Fibroblast of lung (primary cell): ENCODE measurements at regions not wholly inside any gene's neighbourhood (a gene's known extent, or its start where the extent isn't known, plus 50 kb on each side); places are given as distances from the start of the nearest gene placed in this dataset.

Experiments used
- DNase-seq, 2 donors: peaks; one replicate each; pipeline versions ENCODE4 v3.0.0 to v3.0.0-alpha.2; 2010; ENCODE audit warnings: low read depth in 2 of 2
- H2AFZ ChIP-seq: 2 replicates; pipeline ENCODE4 v1.5.1; 2012; ENCODE audit warnings: low read length, control low read depth, inconsistent platforms
- H3K27ac ChIP-seq: 2 replicates; pipeline ENCODE4 v1.5.1; 2011; ENCODE audit warnings: low read length, control low read depth; ENCODE audit not compliant: insufficient read depth
- H3K27me3 ChIP-seq: 2 replicates; pipeline ENCODE4 v1.5.1; 2011; ENCODE audit warnings: mild to moderate bottlenecking, low read length; ENCODE audit not compliant: control insufficient read depth, insufficient read depth
- H3K36me3 ChIP-seq: 2 replicates; pipeline ENCODE4 v1.5.1; 2011; ENCODE audit warnings: low read length; ENCODE audit not compliant: control insufficient read depth, insufficient read depth
- H3K4me1 ChIP-seq: 2 replicates; pipeline ENCODE4 v1.5.1; 2011; ENCODE audit warnings: low read length; ENCODE audit not compliant: control insufficient read depth, insufficient read depth; ENCODE audit errors: extremely low read depth
- H3K4me2 ChIP-seq: 2 replicates; pipeline ENCODE4 v1.5.1; 2011; ENCODE audit warnings: low read length, control low read depth; ENCODE audit not compliant: insufficient read depth; ENCODE audit errors: extremely low read depth
- H3K4me3 ChIP-seq, 4 experiments: fragments of 200-600 bp in 1 of 4; sonication (generic) in 1 of 4; replicated peaks in 1 of 4; 2 replicates each; pipeline ENCODE4 v1.5.1; 2011 to 2016; ENCODE audit warnings: low read length in 4 of 4, low read depth in 3 of 4, mild to moderate bottlenecking in 3 of 4, control low read depth in 2 of 4, inconsistent platforms in 1 of 4, mixed read lengths in 1 of 4; ENCODE audit not compliant: insufficient read depth in 1 of 4; ENCODE audit errors: control extremely low read depth in 1 of 4
- H3K79me2 ChIP-seq: 2 replicates; pipeline ENCODE4 v1.5.1; 2012; ENCODE audit warnings: mild to moderate bottlenecking, low read length, inconsistent platforms; ENCODE audit not compliant: control insufficient read depth, insufficient read depth
- H3K9ac ChIP-seq: 2 replicates; pipeline ENCODE4 v1.5.1; 2011; ENCODE audit warnings: mild to moderate bottlenecking, low read length, control low read depth; ENCODE audit not compliant: insufficient read depth
- H3K9me3 ChIP-seq: 2 replicates; pipeline ENCODE4 v1.5.1; 2012; ENCODE audit warnings: low read depth, low read length; ENCODE audit not compliant: control insufficient read depth, insufficient read depth
- H4K20me1 ChIP-seq: 2 replicates; pipeline ENCODE4 v1.5.1; 2011; ENCODE audit warnings: low read length; ENCODE audit not compliant: control insufficient read depth, insufficient read depth; ENCODE audit errors: extremely low read depth
- EZH2 ChIP-seq: IDR thresholded peaks from 2 replicates; pipeline ENCODE4 v1.5.1; 2012; ENCODE audit warnings: low read length, control low read depth, mild to moderate bottlenecking; ENCODE audit errors: missing control alignments
- TF ChIP-seq, protein P1 (sequence below), 2 donors: IDR thresholded peaks in 1 of 2; conservative IDR thresholded peaks in 1 of 2; 1 replicate in 1 of 2; 2 replicates in 1 of 2; pipeline ENCODE4 v1.5.1; 2011 to 2012; ENCODE audit warnings: low read length in 2 of 2, control low read depth in 1 of 2, inconsistent platforms in 1 of 2, low read depth in 1 of 2, mild to moderate bottlenecking in 1 of 2

DNA sequence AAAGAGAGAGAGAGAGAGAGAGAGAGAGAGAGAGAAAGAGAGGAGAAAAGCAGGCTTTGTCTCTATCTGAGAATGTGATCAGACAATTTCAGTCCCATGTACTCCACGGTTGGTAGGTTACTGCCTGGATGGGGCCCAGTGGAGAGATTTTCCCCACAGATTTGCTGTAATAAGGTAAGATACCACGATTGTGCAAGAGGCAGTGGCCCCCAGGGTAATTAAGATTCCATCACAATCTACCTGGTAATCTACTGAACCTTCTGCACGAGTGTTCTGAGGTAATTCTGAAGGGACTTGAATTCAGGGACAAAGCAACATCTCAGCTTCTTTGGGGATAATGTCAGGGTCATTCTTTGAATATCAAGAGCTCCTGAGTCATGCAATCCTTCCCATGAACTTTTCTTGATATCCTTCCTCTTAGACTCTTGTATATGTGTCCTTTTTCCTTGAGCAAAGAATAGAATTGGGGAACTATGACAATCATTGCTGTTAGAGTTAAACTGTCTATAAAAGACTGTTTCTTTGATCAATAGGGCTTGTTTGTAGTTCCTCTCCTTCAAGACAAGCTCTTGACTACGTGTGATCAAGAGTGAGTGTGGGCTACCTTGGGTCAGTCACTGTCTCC is 306.6 kb downstream of the MAF start:
- H3K9ac ChIP-seq = no peak overlapping the region
- H4K20me1 ChIP-seq = no peaks in the 10 kb centered on the region
- no peak overlapping the region for H3K4me2 ChIP-seq
- H3K4me3 ChIP-seq = no peak overlapping the region
- H3K4me1 ChIP-seq = no peaks in the 10 kb centered on the region
- H3K79me2 ChIP-seq = no peaks in the 10 kb centered on the region
- no peaks in the 10 kb centered on the region for H3K27me3 ChIP-seq
- no peak overlapping the region for H2AFZ ChIP-seq
- TF ChIP-seq EZH2 = no peak
- TF ChIP-seq, protein P1, sequence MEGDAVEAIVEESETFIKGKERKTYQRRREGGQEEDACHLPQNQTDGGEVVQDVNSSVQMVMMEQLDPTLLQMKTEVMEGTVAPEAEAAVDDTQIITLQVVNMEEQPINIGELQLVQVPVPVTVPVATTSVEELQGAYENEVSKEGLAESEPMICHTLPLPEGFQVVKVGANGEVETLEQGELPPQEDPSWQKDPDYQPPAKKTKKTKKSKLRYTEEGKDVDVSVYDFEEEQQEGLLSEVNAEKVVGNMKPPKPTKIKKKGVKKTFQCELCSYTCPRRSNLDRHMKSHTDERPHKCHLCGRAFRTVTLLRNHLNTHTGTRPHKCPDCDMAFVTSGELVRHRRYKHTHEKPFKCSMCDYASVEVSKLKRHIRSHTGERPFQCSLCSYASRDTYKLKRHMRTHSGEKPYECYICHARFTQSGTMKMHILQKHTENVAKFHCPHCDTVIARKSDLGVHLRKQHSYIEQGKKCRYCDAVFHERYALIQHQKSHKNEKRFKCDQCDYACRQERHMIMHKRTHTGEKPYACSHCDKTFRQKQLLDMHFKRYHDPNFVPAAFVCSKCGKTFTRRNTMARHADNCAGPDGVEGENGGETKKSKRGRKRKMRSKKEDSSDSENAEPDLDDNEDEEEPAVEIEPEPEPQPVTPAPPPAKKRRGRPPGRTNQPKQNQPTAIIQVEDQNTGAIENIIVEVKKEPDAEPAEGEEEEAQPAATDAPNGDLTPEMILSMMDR (conservative IDR thresholded peaks at IDR 0.05 in 1 of 2, IDR thresholded peaks at IDR 0.05 in 1 of 2; ENCODE audit: low read depth in 1 of 2, low read length in 2 of 2) = no peak
- no peaks in the 10 kb centered on the region for H3K36me3 ChIP-seq
- DNase-seq = no peak
- H3K9me3 ChIP-seq = no peaks in the 10 kb centered on the region
- H3K27ac ChIP-seq = no peak overlapping the region

DNA sequence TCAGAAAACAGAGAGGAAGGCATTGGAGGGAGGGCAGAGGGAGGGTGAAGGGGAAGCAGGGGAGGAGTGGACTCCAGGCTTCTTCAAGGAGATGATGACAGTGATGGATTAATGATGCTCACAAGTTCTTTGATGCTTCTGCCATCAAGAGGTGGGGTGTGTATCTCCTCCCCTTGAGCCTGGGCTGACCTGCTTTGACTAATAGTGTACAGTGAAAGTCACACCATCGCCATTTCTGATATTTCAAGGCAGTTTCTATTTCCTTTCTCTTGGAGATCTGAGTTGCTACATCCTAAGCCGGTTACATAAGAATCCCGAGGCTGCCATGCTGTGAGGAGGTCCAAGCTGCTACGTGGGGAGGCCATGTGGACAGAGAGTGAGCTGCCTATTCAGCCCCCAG is 312.5 kb downstream of the MAF start:
- H3K27me3 ChIP-seq = no peaks in the 10 kb centered on the region
- H3K4me3 ChIP-seq = no peak overlapping the region
- no peaks in the 10 kb centered on the region for H3K4me1 ChIP-seq
- H3K79me2 ChIP-seq = no peaks in the 10 kb centered on the region
- H3K4me2 ChIP-seq = no peak overlapping the region
- no peaks in the 10 kb centered on the region for H3K36me3 ChIP-seq
- H3K9ac ChIP-seq = no peak overlapping the region
- H3K27ac ChIP-seq = no peak overlapping the region
- TF ChIP-seq, protein P1 (conservative IDR thresholded peaks at IDR 0.05 in 1 of 2, IDR thresholded peaks at IDR 0.05 in 1 of 2; ENCODE audit: low read depth in 1 of 2, low read length in 2 of 2) = no peak
- no peak for DNase-seq
- H2AFZ ChIP-seq = no peak overlapping the region
- no peaks in the 10 kb centered on the region for H4K20me1 ChIP-seq
- no peaks in the 10 kb centered on the region for H3K9me3 ChIP-seq

DNA sequence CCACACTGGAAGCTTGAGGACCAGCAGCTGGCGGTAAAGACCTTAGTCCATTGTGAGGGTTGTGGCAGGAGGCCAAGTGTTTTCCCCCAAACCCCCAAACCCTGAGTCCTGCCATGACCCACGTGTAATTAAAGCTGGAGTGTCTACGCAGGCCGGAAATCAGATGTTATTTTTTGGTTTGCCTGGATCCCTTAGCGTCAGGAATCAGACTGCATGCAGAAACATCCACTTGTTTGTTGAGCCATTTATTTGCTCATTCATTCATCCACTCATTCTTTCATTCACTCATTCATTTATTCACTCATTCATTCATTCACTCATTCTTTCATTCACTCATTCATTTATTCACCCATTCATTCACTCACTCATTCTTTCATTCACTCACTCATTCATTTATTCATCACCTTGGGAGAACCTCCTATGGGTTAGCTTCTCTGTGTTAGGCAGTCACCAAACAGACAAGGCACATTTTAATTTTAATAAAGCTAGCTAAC is 313.1 kb downstream of the MAF start:
- TF ChIP-seq, protein P1 (conservative IDR thresholded peaks at IDR 0.05 in 1 of 2, IDR thresholded peaks at IDR 0.05 in 1 of 2; ENCODE audit: low read depth in 1 of 2, low read length in 2 of 2) = no peak
- no peak for TF ChIP-seq EZH2

More for the DNA sequence above, 313.1 kb downstream of the MAF start:
- Histone ChIP-seq H3K9ac (no peak overlapping the region), H3K4me1 (no peaks in the 10 kb centered on the region), H2AFZ (no peak overlapping the region), H3K27me3 (no peaks in the 10 kb centered on the region), H3K4me2 (no peak overlapping the region), H3K4me3 (no peak overlapping the region), H3K79me2 (no peaks in the 10 kb centered on the region), H4K20me1 (no peaks in the 10 kb centered on the region), H3K27ac (no peak overlapping the region), H3K36me3 (no peaks in the 10 kb centered on the region), H3K9me3 (no peaks in the 10 kb centered on the region)
- no peak for DNase-seq
